Neural progenitor cell (in vitro differentiated cells): ENCODE measurements at regions not wholly inside any gene's neighbourhood (a gene's known extent, or its start where the extent isn't known, plus 50 kb on each side); places are given as distances from the start of the nearest gene placed in this dataset.
A peak's percentile ranks its signal among the peaks of the same experiment; 100 is the strongest.

Experiments used
- DNase-seq: peaks from one replicate; pipeline ENCODE4 v3.0.0-alpha.2; 2016; ENCODE audit warnings: low spot score
- H2AFZ ChIP-seq: fragments of 200-600 bp; sonication (generic); replicated peaks from 2 replicates; pipeline ENCODE4 v1.6.1; 2016; ENCODE audit warnings: antibody characterized with exemption
- H3F3A ChIP-seq: fragments of 200-600 bp; sonication (generic); 2 replicates; pipeline ENCODE4 v1.6.1; 2016; ENCODE audit warnings: antibody characterized with exemption, low read depth
- H3K27ac ChIP-seq: fragments of 200-600 bp; sonication (generic); 2 replicates; pipeline ENCODE4 v1.5.1; 2016; ENCODE audit warnings: mild to moderate bottlenecking
- H3K27me3 ChIP-seq: fragments of 200-600 bp; sonication (generic); 2 replicates; pipeline ENCODE4 v1.6.1; 2016; ENCODE audit warnings: mild to moderate bottlenecking, moderate library complexity
- H3K36me3 ChIP-seq: fragments of 200-600 bp; sonication (generic); 2 replicates; pipeline ENCODE4 v1.5.1; 2016
- H3K4me1 ChIP-seq: fragments of 200-600 bp; sonication (generic); 2 replicates; pipeline ENCODE4 v1.6.1; 2016; ENCODE audit warnings: mixed run types
- H3K4me2 ChIP-seq: fragments of 200-600 bp; sonication (generic); 2 replicates; pipeline ENCODE4 v1.6.1; 2016
- H3K4me3 ChIP-seq: fragments of 200-600 bp; sonication (generic); 2 replicates; pipeline ENCODE4 v1.5.1; 2016
- H3K79me2 ChIP-seq: fragments of 200-600 bp; sonication (generic); 2 replicates; pipeline ENCODE4 v1.6.1; 2016; ENCODE audit warnings: low read depth
- H3K9ac ChIP-seq: fragments of 200-600 bp; sonication (generic); 2 replicates; pipeline ENCODE4 v1.6.1; 2016
- H3K9me3 ChIP-seq: fragments of 200-600 bp; sonication (generic); 2 replicates; pipeline ENCODE4 v1.5.1; 2016; ENCODE audit warnings: low read depth
- H4K20me1 ChIP-seq: fragments of 200-600 bp; sonication (generic); 2 replicates; pipeline ENCODE4 v1.6.1; 2016; ENCODE audit warnings: low read depth
- H3K27ac Mint-ChIP-seq: 3 replicates; pipeline ENCODE4 v1.8.0; 2021; ENCODE audit warnings: mixed read lengths
- H3K27me3 Mint-ChIP-seq: 2 replicates; pipeline ENCODE4 v1.8.0; 2022; ENCODE audit warnings: low read depth, mild to moderate bottlenecking, inconsistent platforms, moderate library complexity, mixed read lengths; ENCODE audit not compliant: insufficient read depth
- H3K36me3 Mint-ChIP-seq: 3 replicates; pipeline ENCODE4 v1.8.0; 2021; ENCODE audit warnings: mixed read lengths
- H3K4me1 Mint-ChIP-seq: 3 replicates; pipeline ENCODE4 v1.8.0; 2021; ENCODE audit warnings: mixed read lengths
- H3K4me3 Mint-ChIP-seq: 3 replicates; pipeline ENCODE4 v1.8.0; 2021; ENCODE audit warnings: mild to moderate bottlenecking, moderate library complexity, mixed read lengths
- H3K9me3 Mint-ChIP-seq: 3 replicates; pipeline ENCODE4 v1.8.0; 2020; ENCODE audit warnings: mixed read lengths
- EZH2 ChIP-seq: fragments of 200-600 bp; sonication (generic); IDR thresholded peaks from 2 replicates; pipeline ENCODE4 v1.6.1; 2017; ENCODE audit warnings: antibody characterized with exemption, mild to moderate bottlenecking, moderate library complexity
- EZH2phosphoT487 ChIP-seq: fragments of 200-600 bp; sonication (generic); IDR thresholded peaks from 2 replicates; pipeline ENCODE4 v1.6.1; 2017; ENCODE audit warnings: antibody characterized with exemption
- TF ChIP-seq, protein P1 (sequence below): fragments of 200-600 bp; sonication (generic); IDR thresholded peaks from 2 replicates; pipeline ENCODE4 v1.5.1; 2017; ENCODE audit warnings: antibody characterized with exemption, mild to moderate bottlenecking

DNA sequence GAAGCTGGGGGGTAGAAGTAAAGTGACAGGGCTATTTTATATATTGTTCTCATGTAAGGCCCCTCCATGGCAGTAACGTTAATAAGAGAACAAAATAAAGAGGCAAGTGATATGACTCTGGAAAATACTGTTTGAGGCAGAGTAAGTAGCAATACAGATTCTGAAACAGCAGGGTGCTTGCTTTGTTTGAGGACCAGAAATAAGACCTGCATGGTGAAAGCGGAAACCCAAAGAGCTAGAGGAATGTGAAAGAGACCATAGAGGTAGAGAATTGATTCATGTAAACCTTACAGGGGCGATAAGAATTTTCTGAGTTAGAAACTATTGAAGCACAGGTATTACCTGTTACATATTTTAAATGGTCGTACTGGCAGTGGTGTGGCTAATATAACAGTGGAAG is 1517.1 kb downstream of the SI start:
- Histone ChIP-seq H3K27ac (no peak overlapping the region), H3K79me2 (no peaks in the 10 kb centered on the region), H3F3A (no peaks in the 10 kb centered on the region), H2AFZ (peak overlapping the region; percentile 71), H3K27me3 (no peaks in the 10 kb centered on the region), H4K20me1 (no peaks in the 10 kb centered on the region), H3K9me3 (no peaks in the 10 kb centered on the region), H3K4me1 (peaks cover 6% of the 10 kb centered on the region), H3K36me3 (no peaks in the 10 kb centered on the region), H3K4me2 (no peak overlapping the region), H3K4me3 (no peak overlapping the region), H3K9ac (no peak overlapping the region)
- no peak for TF ChIP-seq EZH2
- no peak for TF ChIP-seq EZH2phosphoT487
- TF ChIP-seq, protein P1, sequence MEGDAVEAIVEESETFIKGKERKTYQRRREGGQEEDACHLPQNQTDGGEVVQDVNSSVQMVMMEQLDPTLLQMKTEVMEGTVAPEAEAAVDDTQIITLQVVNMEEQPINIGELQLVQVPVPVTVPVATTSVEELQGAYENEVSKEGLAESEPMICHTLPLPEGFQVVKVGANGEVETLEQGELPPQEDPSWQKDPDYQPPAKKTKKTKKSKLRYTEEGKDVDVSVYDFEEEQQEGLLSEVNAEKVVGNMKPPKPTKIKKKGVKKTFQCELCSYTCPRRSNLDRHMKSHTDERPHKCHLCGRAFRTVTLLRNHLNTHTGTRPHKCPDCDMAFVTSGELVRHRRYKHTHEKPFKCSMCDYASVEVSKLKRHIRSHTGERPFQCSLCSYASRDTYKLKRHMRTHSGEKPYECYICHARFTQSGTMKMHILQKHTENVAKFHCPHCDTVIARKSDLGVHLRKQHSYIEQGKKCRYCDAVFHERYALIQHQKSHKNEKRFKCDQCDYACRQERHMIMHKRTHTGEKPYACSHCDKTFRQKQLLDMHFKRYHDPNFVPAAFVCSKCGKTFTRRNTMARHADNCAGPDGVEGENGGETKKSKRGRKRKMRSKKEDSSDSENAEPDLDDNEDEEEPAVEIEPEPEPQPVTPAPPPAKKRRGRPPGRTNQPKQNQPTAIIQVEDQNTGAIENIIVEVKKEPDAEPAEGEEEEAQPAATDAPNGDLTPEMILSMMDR, result no peak
- Mint-ChIP-seq H3K27ac (no peak overlapping the region), H3K4me1 (peaks cover 7% of the 10 kb centered on the region), H3K4me3 (no peak overlapping the region), H3K9me3 (no peaks in the 10 kb centered on the region), H3K27me3 (no peaks in the 10 kb centered on the region), H3K36me3 (no peaks in the 10 kb centered on the region)
- DNase-seq, result peak; percentile 36

- Histone ChIP-seq H3K4me1 (peaks cover 6% of the 10 kb centered on the region), H3F3A (no peaks in the 10 kb centered on the region), H3K4me2 (no peak overlapping the region), H3K79me2 (no peaks in the 10 kb centered on the region), H4K20me1 (no peaks in the 10 kb centered on the region), H3K36me3 (no peaks in the 10 kb centered on the region), H3K4me3 (no peak overlapping the region), H2AFZ (no peak overlapping the region), H3K27ac (no peak overlapping the region), H3K27me3 (no peaks in the 10 kb centered on the region), H3K9ac (no peak overlapping the region), H3K9me3 (no peaks in the 10 kb centered on the region)
- Mint-ChIP-seq H3K27ac (no peak overlapping the region), H3K4me3 (no peak overlapping the region), H3K27me3 (no peaks in the 10 kb centered on the region), H3K4me1 (peaks cover 7% of the 10 kb centered on the region), H3K9me3 (no peaks in the 10 kb centered on the region), H3K36me3 (no peaks in the 10 kb centered on the region)
- no peak for TF ChIP-seq EZH2
- TF ChIP-seq, protein P1, result no peak
- no peak for TF ChIP-seq EZH2phosphoT487
- no peak for DNase-seq
Observed at GRCh38 chr3:163560459-163560858, 1517.8 kb downstream of the SI start.

DNA sequence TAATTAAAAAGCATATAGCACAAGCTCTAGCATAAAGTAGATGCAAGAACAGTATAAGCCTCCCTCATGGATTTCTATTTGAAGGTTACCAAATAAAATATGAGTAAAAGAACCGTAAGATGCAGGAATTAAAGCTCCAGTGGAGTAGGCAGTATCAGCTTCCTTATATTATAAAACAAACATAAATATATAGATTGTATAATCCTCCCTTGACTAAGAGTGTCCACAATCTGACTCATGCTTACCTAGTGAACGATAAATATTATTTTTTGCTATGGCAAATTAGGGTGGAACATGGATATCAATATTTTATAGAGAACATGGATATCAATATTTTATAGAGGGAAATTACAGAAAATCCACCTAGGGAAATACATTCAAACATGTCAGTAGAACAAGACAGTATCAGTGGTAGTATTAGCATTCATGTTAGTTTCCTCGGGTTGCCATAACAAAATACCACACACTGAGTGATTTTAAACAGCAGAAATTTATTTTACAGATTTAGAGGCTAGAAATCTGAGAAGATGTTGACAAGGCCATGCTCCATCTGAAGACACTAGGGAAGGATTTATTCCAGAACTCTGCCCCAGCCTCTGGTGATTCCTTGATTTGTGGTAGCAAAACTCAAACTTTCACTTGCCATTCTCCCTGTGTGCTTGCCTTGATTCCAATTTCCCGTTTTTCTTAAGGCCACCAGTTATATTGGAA is 1521.3 kb downstream of the SI start:
- no peaks in the 10 kb centered on the region for H3K27me3 Mint-ChIP-seq
- H3K36me3 Mint-ChIP-seq, result no peaks in the 10 kb centered on the region
- H3K4me1 Mint-ChIP-seq, result peaks cover 7% of the 10 kb centered on the region
- Histone ChIP-seq H2AFZ (peak overlapping the region; percentile 44), H3K27ac (no peak overlapping the region), H3K9ac (no peak overlapping the region), H3K4me2 (no peak overlapping the region), H3F3A (no peaks in the 10 kb centered on the region), H3K4me3 (no peak overlapping the region), H3K36me3 (no peaks in the 10 kb centered on the region), H4K20me1 (no peaks in the 10 kb centered on the region), H3K79me2 (no peaks in the 10 kb centered on the region), H3K4me1 (peaks cover 6% of the 10 kb centered on the region), H3K27me3 (no peaks in the 10 kb centered on the region), H3K9me3 (no peaks in the 10 kb centered on the region)
- no peak overlapping the region for H3K27ac Mint-ChIP-seq
- TF ChIP-seq, protein P1, result no peak
- TF ChIP-seq EZH2phosphoT487 (no peak), EZH2 (no peak)
- no peaks in the 10 kb centered on the region for H3K9me3 Mint-ChIP-seq
- H3K4me3 Mint-ChIP-seq, result no peak overlapping the region
- DNase-seq, result no peak
